Mesothelial cell of epicardium (in vitro differentiated cells): ENCODE measurements at regions not wholly inside any gene's neighbourhood (a gene's known extent, or its start where the extent isn't known, plus 50 kb on each side); places are given as distances from the start of the nearest gene placed in this dataset.
A peak's percentile ranks its signal among the peaks of the same experiment; 100 is the strongest.

ENCODE experiments used
- DNase-seq, 2 experiments: peaks; one replicate each; pipeline ENCODE4 v3.0.0; 2021; ENCODE audit warnings: low spot score in 2 of 2; ENCODE audit not compliant: unreplicated experiment in 2 of 2
- H3K27ac Mint-ChIP-seq: 2 replicates; pipeline ENCODE4 v1.8.0; 2021; ENCODE audit warnings: mixed read lengths
- H3K27me3 Mint-ChIP-seq: 2 replicates; pipeline ENCODE4 v1.8.0; 2021; ENCODE audit warnings: low read depth, mixed read lengths
- H3K36me3 Mint-ChIP-seq: 2 replicates; pipeline ENCODE4 v1.8.0; 2021; ENCODE audit warnings: mixed read lengths
- H3K4me1 Mint-ChIP-seq: 2 replicates; pipeline ENCODE4 v1.8.0; 2021; ENCODE audit warnings: mixed read lengths
- H3K4me3 Mint-ChIP-seq: 2 replicates; pipeline ENCODE4 v1.8.0; 2021; ENCODE audit warnings: mild to moderate bottlenecking, moderate library complexity, mixed read lengths
- H3K9me3 Mint-ChIP-seq: 2 replicates; pipeline ENCODE4 v1.8.0; 2021; ENCODE audit warnings: mixed read lengths
- TF ChIP-seq, protein P1 (sequence below): fragments of 200-600 bp; sonication (generic); IDR thresholded peaks from one replicate; pipeline ENCODE4 v1.5.0; 2021; ENCODE audit warnings: antibody characterized with exemption; ENCODE audit not compliant: unreplicated experiment

DNA sequence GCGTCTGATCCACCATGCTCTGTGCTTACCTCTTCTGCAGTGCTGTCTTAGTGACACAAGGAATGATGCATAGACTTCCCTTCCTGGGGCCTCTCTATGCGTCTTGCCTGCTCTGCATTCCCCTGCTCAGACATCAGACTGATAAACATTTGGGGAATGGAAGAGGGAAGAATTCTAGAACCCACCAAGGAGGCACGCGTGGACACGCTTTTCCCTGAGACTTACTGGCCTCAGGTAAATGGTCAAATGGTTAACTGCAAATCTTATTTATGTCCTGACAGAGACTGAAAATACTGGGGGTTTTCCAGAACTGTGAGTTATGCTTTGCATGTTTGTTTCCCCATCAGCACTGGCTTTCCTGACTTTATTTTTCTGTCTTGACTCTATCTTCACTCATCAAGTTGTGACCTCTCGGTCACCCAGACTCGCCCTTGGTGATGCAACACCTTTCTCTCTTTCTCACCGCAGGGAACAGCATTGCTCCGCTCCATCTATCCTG lies 285.9 kb upstream of the FZD8 start:
- Mint-ChIP-seq H3K9me3 (no peaks in the 10 kb centered on the region), H3K4me1 (peaks cover 50% of the 10 kb centered on the region), H3K27ac (peak overlapping the region; percentile 52), H3K4me3 (no peak overlapping the region), H3K27me3 (no peaks in the 10 kb centered on the region), H3K36me3 (no peaks in the 10 kb centered on the region)
- TF ChIP-seq, protein P1, sequence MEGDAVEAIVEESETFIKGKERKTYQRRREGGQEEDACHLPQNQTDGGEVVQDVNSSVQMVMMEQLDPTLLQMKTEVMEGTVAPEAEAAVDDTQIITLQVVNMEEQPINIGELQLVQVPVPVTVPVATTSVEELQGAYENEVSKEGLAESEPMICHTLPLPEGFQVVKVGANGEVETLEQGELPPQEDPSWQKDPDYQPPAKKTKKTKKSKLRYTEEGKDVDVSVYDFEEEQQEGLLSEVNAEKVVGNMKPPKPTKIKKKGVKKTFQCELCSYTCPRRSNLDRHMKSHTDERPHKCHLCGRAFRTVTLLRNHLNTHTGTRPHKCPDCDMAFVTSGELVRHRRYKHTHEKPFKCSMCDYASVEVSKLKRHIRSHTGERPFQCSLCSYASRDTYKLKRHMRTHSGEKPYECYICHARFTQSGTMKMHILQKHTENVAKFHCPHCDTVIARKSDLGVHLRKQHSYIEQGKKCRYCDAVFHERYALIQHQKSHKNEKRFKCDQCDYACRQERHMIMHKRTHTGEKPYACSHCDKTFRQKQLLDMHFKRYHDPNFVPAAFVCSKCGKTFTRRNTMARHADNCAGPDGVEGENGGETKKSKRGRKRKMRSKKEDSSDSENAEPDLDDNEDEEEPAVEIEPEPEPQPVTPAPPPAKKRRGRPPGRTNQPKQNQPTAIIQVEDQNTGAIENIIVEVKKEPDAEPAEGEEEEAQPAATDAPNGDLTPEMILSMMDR = no peak
- no peak for DNase-seq

DNA sequence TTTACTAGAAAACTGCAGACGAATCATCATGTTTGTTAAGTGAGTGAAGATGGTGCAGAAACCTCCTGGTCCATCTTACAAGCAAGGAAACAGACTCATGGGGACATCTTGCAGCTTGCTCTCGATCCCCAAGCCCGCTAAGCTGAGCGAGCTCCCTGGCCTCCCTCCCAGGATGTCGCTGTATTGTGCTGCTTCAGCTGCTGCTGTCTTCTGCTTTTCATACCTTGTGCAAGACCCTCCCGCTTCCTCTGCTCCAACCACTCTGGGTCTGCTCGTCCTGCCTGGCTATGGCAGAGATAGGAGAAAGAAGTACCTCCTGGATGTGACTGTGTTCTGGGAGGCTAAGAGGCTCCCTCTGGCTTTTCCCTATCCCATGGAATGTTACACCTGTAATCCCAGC lies 285.2 kb upstream of the FZD8 start:
- Mint-ChIP-seq H3K27me3 (no peaks in the 10 kb centered on the region), H3K9me3 (no peaks in the 10 kb centered on the region), H3K4me3 (no peak overlapping the region), H3K27ac (peak overlapping the region; percentile 52), H3K36me3 (no peaks in the 10 kb centered on the region), H3K4me1 (peaks cover 52% of the 10 kb centered on the region)
- DNase-seq = no peak
- TF ChIP-seq, protein P1 = no peak

DNA sequence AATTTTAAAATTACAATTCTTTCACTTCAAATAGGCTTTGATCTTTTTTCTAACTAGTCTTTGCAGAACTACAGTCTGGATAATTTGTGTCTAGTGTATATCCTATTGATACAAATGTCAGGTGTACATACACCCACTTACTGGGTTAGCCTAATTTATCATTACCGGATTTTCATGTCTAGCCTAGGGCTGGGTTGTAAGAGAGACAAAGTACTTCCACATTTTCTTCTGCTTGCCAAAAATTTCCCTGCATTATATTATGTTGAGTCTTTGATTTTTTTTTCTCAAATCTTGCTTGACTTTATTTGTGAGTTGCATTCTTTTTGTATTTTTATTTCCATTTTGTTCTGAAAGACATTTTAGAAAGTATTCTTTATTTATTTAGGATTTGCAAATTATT lies 284.8 kb upstream of the FZD8 start:
- Mint-ChIP-seq H3K9me3 (no peaks in the 10 kb centered on the region), H3K4me3 (no peak overlapping the region), H3K36me3 (no peaks in the 10 kb centered on the region), H3K27me3 (no peaks in the 10 kb centered on the region), H3K4me1 (peaks cover 55% of the 10 kb centered on the region), H3K27ac (peak overlapping the region; percentile 52)
- no peak for DNase-seq
- TF ChIP-seq, protein P1 = no peak

DNA sequence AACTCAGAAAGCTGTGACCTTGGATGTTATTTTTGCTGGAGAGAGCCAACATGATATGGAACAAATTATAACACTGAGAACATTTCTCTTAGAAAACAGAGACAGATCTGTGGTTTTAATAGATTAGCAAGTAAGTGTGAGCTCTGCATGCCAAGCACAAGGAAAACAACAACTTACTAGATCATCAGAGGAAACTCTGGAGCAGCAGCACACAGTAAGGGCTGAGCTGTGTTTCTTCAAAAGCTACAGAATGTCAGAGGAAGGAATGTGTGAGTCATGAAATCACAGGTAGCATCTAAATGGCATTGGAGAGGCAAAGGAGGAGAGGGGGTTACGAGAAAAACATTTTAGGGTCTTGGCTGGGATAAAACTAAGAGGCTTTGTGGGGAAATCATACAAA lies 283.4 kb upstream of the FZD8 start:
- TF ChIP-seq, protein P1 = no peak
- DNase-seq = no peak
- H3K9me3 Mint-ChIP-seq = no peaks in the 10 kb centered on the region
- no peaks in the 10 kb centered on the region for H3K36me3 Mint-ChIP-seq
- H3K4me1 Mint-ChIP-seq = peaks cover 62% of the 10 kb centered on the region
- H3K4me3 Mint-ChIP-seq = no peak overlapping the region
- H3K27ac Mint-ChIP-seq = peak overlapping the region; percentile 35
- no peaks in the 10 kb centered on the region for H3K27me3 Mint-ChIP-seq

DNA sequence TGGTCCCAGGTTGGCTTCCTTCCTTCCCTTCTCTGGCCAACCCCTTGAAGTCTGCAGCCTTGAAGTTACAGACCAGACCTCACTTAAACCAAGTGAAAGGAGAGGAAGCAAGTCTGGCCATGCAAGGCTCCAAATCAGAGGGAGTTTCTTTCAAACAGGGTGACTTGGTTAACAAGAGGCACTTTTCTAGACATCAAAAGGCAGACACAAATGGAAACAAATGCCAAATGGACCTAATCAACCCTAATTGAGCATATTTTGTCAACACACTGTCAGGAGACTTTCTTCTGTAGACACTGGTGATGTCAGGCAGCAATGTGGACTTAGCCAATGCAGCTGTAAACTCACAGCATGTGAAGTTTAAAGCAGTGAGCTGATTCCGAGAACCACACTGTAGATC lies 282.7 kb upstream of the FZD8 start:
- Mint-ChIP-seq H3K27ac (no peak overlapping the region), H3K4me1 (peaks cover 62% of the 10 kb centered on the region), H3K36me3 (no peaks in the 10 kb centered on the region), H3K4me3 (no peak overlapping the region), H3K27me3 (no peaks in the 10 kb centered on the region), H3K9me3 (no peaks in the 10 kb centered on the region)
- TF ChIP-seq, protein P1 = no peak
- DNase-seq = no peak

DNA sequence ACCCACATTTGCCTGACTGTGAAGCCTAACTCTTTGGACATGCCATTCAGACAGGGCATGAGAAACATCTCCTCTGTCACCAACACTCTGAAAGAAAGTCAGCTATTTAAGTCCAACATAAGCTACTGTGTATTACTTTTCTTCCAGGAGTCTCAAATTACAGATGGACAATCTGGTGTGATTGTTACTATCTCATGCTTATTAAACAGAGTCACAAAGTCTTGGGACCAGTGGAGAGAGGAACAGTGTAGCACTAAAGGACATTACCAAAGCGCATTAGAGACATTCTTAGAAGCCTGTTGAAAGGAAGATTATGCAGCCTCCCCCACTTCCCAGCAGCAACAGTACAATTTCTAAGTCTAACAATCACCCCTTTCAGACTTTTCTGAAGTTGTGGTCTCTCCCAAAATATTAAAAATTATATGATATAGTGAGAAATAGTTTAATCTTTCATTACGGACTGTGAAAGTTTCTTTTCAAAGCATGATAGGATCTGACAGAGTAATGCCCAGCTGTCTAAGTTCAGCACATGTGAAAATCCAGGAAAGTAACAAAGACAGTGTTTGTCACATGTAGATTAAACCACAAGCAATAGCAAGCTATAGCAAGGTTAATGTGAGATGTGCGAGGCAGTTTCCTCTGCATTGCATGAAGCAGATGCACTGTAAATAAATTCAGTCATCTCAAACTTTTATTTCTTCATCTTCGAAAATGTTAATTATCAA lies 280.9 kb upstream of the FZD8 start:
- Mint-ChIP-seq H3K27me3 (peaks cover under 1% of the 10 kb centered on the region), H3K4me3 (no peak overlapping the region), H3K9me3 (no peaks in the 10 kb centered on the region), H3K36me3 (no peaks in the 10 kb centered on the region), H3K4me1 (peaks cover 50% of the 10 kb centered on the region), H3K27ac (no peak overlapping the region)
- TF ChIP-seq, protein P1 = no peak
- DNase-seq = no peak
